H1 (cell line): ENCODE measurements at regions not wholly inside any gene's neighbourhood (a gene's known extent, or its start where the extent isn't known, plus 50 kb on each side); places are given as distances from the start of the nearest gene placed in this dataset.

Experiments used
- CTCF ChIA-PET: fragments of 300-600 bp; sonication (Branson Sonifier 250); formaldehyde crosslinking; loops from one replicate; lab custom pipeline; 2021; ENCODE audit not compliant: partially characterized antibody; lab: Charles Lee
- POLR2A ChIA-PET: fragments of 300-600 bp; sonication (Branson Sonifier 250); formaldehyde crosslinking; loops from one replicate; lab custom pipeline; 2021; ENCODE audit warnings: inconsistent platforms; ENCODE audit not compliant: partially characterized antibody; lab: Charles Lee
- DNase-seq, 2 experiments: peaks; one replicate each; pipeline versions ENCODE4 v3.0.0 to v3.0.0-alpha.2; 2010 to 2022; ENCODE audit warnings: low spot score in 2 of 2, low read depth in 1 of 2, mixed read lengths in 1 of 2
- FAIRE-seq: peaks from 2 replicates; lab custom pipeline; 2011; peaks lifted over from hg19 to GRCh38; lab: Jason Lieb, UNC
- H2AFZ ChIP-seq: 2 replicates; pipeline ENCODE4 v1.8.1; 2012; ENCODE audit warnings: low read length, inconsistent platforms
- H2AK5ac ChIP-seq: 2 replicates; pipeline ENCODE4 v1.6.1; 2013; ENCODE audit warnings: low read depth, low read length
- H2BK120ac ChIP-seq: replicated peaks from 2 replicates; pipeline ENCODE3; 2013; ENCODE audit warnings: low read depth, low read length, inconsistent platforms
- H2BK12ac ChIP-seq: 2 replicates; pipeline ENCODE4 v1.6.1; 2013; ENCODE audit warnings: low read depth, low read length
- H2BK15ac ChIP-seq: 2 replicates; pipeline ENCODE4 v1.6.1; 2013; ENCODE audit warnings: low read length
- H2BK20ac ChIP-seq: 2 replicates; pipeline ENCODE4 v1.6.1; 2013; ENCODE audit warnings: low read length
- H2BK5ac ChIP-seq: 2 replicates; pipeline ENCODE4 v1.6.1; 2013; ENCODE audit warnings: low read depth, low read length
- H3K14ac ChIP-seq: 2 replicates; pipeline ENCODE4 v1.6.1; 2013; ENCODE audit warnings: inconsistent platforms; ENCODE audit not compliant: insufficient read length
- H3K18ac ChIP-seq: 2 replicates; pipeline ENCODE4 v1.6.1; 2013; ENCODE audit warnings: low read length; ENCODE audit errors: extremely low read depth
- H3K23ac ChIP-seq: 2 replicates; pipeline ENCODE4 v1.6.1; 2013; ENCODE audit warnings: inconsistent platforms; ENCODE audit not compliant: insufficient read length
- H3K23me2 ChIP-seq: 2 replicates; pipeline ENCODE4 v1.6.1; 2013; ENCODE audit warnings: low read depth, low read length
- H3K27ac ChIP-seq: 2 replicates; pipeline ENCODE4 v1.6.1; 2011; ENCODE audit warnings: low read depth, low read length, inconsistent platforms
- H3K27me3 ChIP-seq, 4 experiments: replicated peaks in 1 of 4; 1 replicate in 1 of 4; 2 replicates in 3 of 4; pipeline versions ENCODE4 v1.6.1 to v1.8.1; 2011 to 2013; ENCODE audit warnings: low read length in 3 of 4, mild to moderate bottlenecking in 3 of 4, inconsistent platforms in 2 of 4, mixed read lengths in 2 of 4, moderate library complexity in 1 of 4; ENCODE audit not compliant: control insufficient read depth in 3 of 4, insufficient read depth in 3 of 4; ENCODE audit errors: extremely low read depth in 1 of 4
- H3K36me3 ChIP-seq, 4 experiments: 2 replicates each; pipeline versions ENCODE4 v1.6.1 to v1.8.1; 2011 to 2013; ENCODE audit warnings: mild to moderate bottlenecking in 4 of 4, low read length in 3 of 4, moderate library complexity in 2 of 4, control low read depth in 1 of 4, inconsistent platforms in 1 of 4; ENCODE audit not compliant: insufficient read depth in 4 of 4, control insufficient read depth in 2 of 4
- H3K4ac ChIP-seq: replicated peaks from 2 replicates; pipeline ENCODE3; 2013; ENCODE audit warnings: low read length, low read depth, mixed read lengths, inconsistent platforms; ENCODE audit not compliant: insufficient read length
- H3K4me1 ChIP-seq, 4 experiments: replicated peaks in 1 of 4; 1 replicate in 1 of 4; 2 replicates in 3 of 4; pipeline versions ENCODE4 v1.6.1 to v1.8.1; 2011 to 2013; ENCODE audit warnings: low read length in 3 of 4, inconsistent platforms in 2 of 4, mixed read lengths in 1 of 4; ENCODE audit not compliant: insufficient read depth in 4 of 4, control insufficient read depth in 3 of 4
- H3K4me2 ChIP-seq, 2 experiments: 2 replicates each; pipeline versions ENCODE4 v1.6.1 to v1.8.1; 2011 to 2013; ENCODE audit warnings: low read depth in 2 of 2, low read length in 2 of 2, control low read depth in 1 of 2, inconsistent platforms in 1 of 2, mild to moderate bottlenecking in 1 of 2; ENCODE audit not compliant: insufficient read depth in 1 of 2
- H3K4me3 ChIP-seq, 4 experiments: fragments of 200-600, 300-600 bp in 1 of 4; sonication (generic), shearing (Covaris generic), sonication (Bioruptor Twin) in 1 of 4; 2 replicates each; pipeline versions ENCODE4 v1.5.1 to v1.8.1; 2011 to 2016; ENCODE audit warnings: low read length in 4 of 4, low read depth in 3 of 4, control low read depth in 2 of 4, inconsistent platforms in 2 of 4, mild to moderate bottlenecking in 2 of 4, mixed read lengths in 1 of 4, moderate library complexity in 1 of 4; ENCODE audit not compliant: insufficient read depth in 2 of 4; ENCODE audit errors: extremely low read depth in 1 of 4
- H3K56ac ChIP-seq: replicated peaks from 2 replicates; pipeline ENCODE3; 2013; ENCODE audit warnings: low read depth, mild to moderate bottlenecking, mixed read lengths, low read length, inconsistent platforms; ENCODE audit not compliant: insufficient read length
- H3K79me1 ChIP-seq: 2 replicates; pipeline ENCODE4 v1.6.1; 2013; ENCODE audit warnings: low read depth, low read length, control low read depth
- H3K79me2 ChIP-seq, 2 experiments: 2 replicates each; pipeline versions ENCODE4 v1.6.1 to v1.8.1; 2012 to 2013; ENCODE audit warnings: low read length in 2 of 2, mild to moderate bottlenecking in 2 of 2, inconsistent platforms in 1 of 2; ENCODE audit not compliant: insufficient read depth in 2 of 2, control insufficient read depth in 1 of 2
- H3K9ac ChIP-seq, 4 experiments: replicated peaks in 1 of 4; 1 replicate in 1 of 4; 2 replicates in 3 of 4; pipeline versions ENCODE4 v1.6.1 to v1.8.1; 2011 to 2013; ENCODE audit warnings: low read depth in 3 of 4, low read length in 3 of 4, control low read depth in 2 of 4, mild to moderate bottlenecking in 2 of 4, moderate library complexity in 2 of 4, inconsistent platforms in 1 of 4; ENCODE audit errors: extremely low read depth in 1 of 4
- H3K9me3 ChIP-seq, 2 experiments: 2 replicates each; pipeline versions ENCODE4 v1.6.1 to v1.8.1; 2012 to 2013; ENCODE audit warnings: mild to moderate bottlenecking in 2 of 2, moderate library complexity in 2 of 2, control low read depth in 1 of 2, inconsistent platforms in 1 of 2, low read depth in 1 of 2, low read length in 1 of 2, mixed read lengths in 1 of 2; ENCODE audit not compliant: insufficient read depth in 2 of 2
- H4K20me1 ChIP-seq, 2 experiments: replicated peaks in 1 of 2; 2 replicates each; pipeline versions ENCODE3 to v1.8.1; 2011 to 2013; ENCODE audit warnings: inconsistent platforms in 2 of 2, low read length in 2 of 2, mild to moderate bottlenecking in 1 of 2; ENCODE audit not compliant: insufficient read depth in 2 of 2, control insufficient read depth in 1 of 2
- H4K5ac ChIP-seq: 2 replicates; pipeline ENCODE4 v1.6.1; 2013; ENCODE audit warnings: low read length, low read depth, mixed read lengths, inconsistent platforms; ENCODE audit not compliant: insufficient read length
- H4K8ac ChIP-seq: 2 replicates; pipeline ENCODE4 v1.8.0; 2013; ENCODE audit warnings: mild to moderate bottlenecking, moderate library complexity, low read length, inconsistent platforms; ENCODE audit not compliant: insufficient read depth; ENCODE audit errors: extremely low read depth
- H4K91ac ChIP-seq: replicated peaks from 2 replicates; pipeline ENCODE3; 2013; ENCODE audit warnings: low read length, mixed read lengths, inconsistent platforms; ENCODE audit not compliant: insufficient read length
- JUN ChIP-seq: IDR thresholded peaks from 2 replicates; pipeline ENCODE4 v1.6.1; 2011; ENCODE audit warnings: low read depth, mild to moderate bottlenecking, improper control_type of control experiment, low read length
- KDM4A ChIP-seq: IDR thresholded peaks from one replicate; pipeline ENCODE4 v1.7.1; 2012; ENCODE audit warnings: low read depth, mild to moderate bottlenecking, moderate library complexity, low read length, inconsistent platforms; ENCODE audit not compliant: severe bottlenecking
- KDM5A ChIP-seq: fragments of 200-600 bp; IDR thresholded peaks from 2 replicates; pipeline ENCODE4 v1.7.1; 2012; ENCODE audit warnings: mild to moderate bottlenecking, low read length, inconsistent platforms, mixed read lengths
- MAFK ChIP-seq: IDR thresholded peaks from 2 replicates; pipeline ENCODE4 v1.6.1; 2012; ENCODE audit warnings: low read depth, mild to moderate bottlenecking, improper control_type of control experiment, low read length
- NANOG ChIP-seq: IDR thresholded peaks from 2 replicates; pipeline ENCODE4 v1.6.1; 2011; ENCODE audit warnings: low read length, low read depth, mild to moderate bottlenecking, inconsistent platforms; ENCODE audit not compliant: insufficient read depth, poor library complexity, severe bottlenecking
- POLR2AphosphoS5 ChIP-seq: IDR thresholded peaks from 2 replicates; pipeline ENCODE4 v1.6.1; 2011; ENCODE audit warnings: low read depth, low read length
- WGBS, 2 experiments: shearing (Covaris generic) in 1 of 2; methylation state at CpG; one replicate each; pipeline versions ENCODE4 v1.1.6 to v1.1.7; 2013 to 2015; ENCODE audit warnings: low lambda C conversion rate in 2 of 2, mixed read lengths in 2 of 2, inconsistent platforms in 1 of 2, low coverage in 1 of 2, missing lambda C conversion rate in 1 of 2; ENCODE audit not compliant: insufficient replicate concordance in 2 of 2, insufficient coverage in 1 of 2, insufficient read length in 1 of 2; ENCODE audit errors: extremely low coverage in 1 of 2, missing lambda C conversion rate in 1 of 2; 5-methylcytosine and 5-hydroxymethylcytosine counted together

DNA sequence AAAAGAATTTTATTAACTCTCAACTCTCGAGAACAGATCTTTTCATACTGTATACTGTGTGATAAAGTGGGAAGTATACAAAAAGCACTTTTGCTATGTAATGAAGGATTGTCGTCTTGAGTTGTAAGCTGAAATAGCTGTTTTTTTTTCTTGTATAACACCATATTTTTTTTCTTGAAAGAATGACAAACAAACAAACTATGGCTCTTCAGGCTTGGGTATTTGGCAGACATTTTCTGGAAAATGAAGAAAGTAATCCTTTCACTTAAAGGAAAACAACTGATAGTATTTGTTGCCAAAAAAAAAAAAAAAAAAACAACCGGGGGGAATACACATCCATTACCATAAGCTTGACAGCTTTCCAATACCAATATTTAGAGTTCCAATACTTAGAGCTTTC lies 230.4 kb downstream of the ICOS start:
- Histone ChIP-seq H3K4me1 (peaks cover 5 to 14% (median 10%) of the 10 kb centered on the region in 4 experiments; a peak in 6 of 7 replicates), H2AFZ (no peak overlapping the region), H2BK12ac (no peak overlapping the region), H4K91ac (no peak overlapping the region), H2AK5ac (no peak overlapping the region), H3K79me2 (no peaks in the 10 kb centered on the region), H3K18ac (no peak overlapping the region), H3K79me1 (no peaks in the 10 kb centered on the region), H3K23ac (no peak overlapping the region), H2BK15ac (no peak overlapping the region), H3K9me3 (no peaks in the 10 kb centered on the region), H3K14ac (no peak overlapping the region), H4K20me1 (no peaks in the 10 kb centered on the region), H3K36me3 (no peaks in the 10 kb centered on the region), H3K23me2 (no peaks in the 10 kb centered on the region), H2BK20ac (no peak overlapping the region), H2BK5ac (no peak overlapping the region), H2BK120ac (no peak overlapping the region), H3K27me3 (no peaks in the 10 kb centered on the region), H3K9ac (no peak overlapping the region), H4K8ac (no peak overlapping the region)
- ChIA-PET CTCF (interaction anchor here (0.6 to 5.4 kb wide), 4 partner anchors 11 to 908 kb away, joined by 3 to 41 read pairs (median 4); no protein-coding TSS in a partner anchor), POLR2A (no interaction called here)
- no peak for FAIRE-seq
- TF ChIP-seq MAFK: no peak
- TF ChIP-seq POLR2AphosphoS5: no peak
- TF ChIP-seq KDM5A: no peak
- no peak for TF ChIP-seq NANOG
- no peak for TF ChIP-seq KDM4A
- no peak for TF ChIP-seq JUN
- TF ChIP-seq, all 59 proteins: peak for 0
- Histone ChIP-seq H3K4me3 (no peak overlapping the region), H3K27ac (no peak overlapping the region), H3K4me2 (no peak overlapping the region), H3K56ac (no peak overlapping the region), H3K4ac (no peak overlapping the region), H4K5ac (no peak overlapping the region)
- no peak for DNase-seq
- WGBS, 2 experiments: 90% methylated on average over 2 of the region's 3 CpGs; no CpG with 5 or more reads in 1 of the 2 experiments
